Gastroesophageal sphincter (tissue), 4 donors: ENCODE measurements at regions not wholly inside any gene's neighbourhood (a gene's known extent, or its start where the extent isn't known, plus 50 kb on each side); places are given as distances from the start of the nearest gene placed in this dataset.
A peak's percentile ranks its signal among the peaks of the same experiment; 100 is the strongest.

ENCODE experiments used
- ATAC-seq: fragments of 150-250 bp; one replicate; pipeline ENCODE4 v1.9.1; 2016; ENCODE audit warnings: mild to moderate bottlenecking, moderate library complexity
- H3K27ac ChIP-seq, 4 donors: fragments of 200-600 bp; sonication (generic) in 3 of 4; 1 replicate in 3 of 4; 2 replicates in 1 of 4; pipeline ENCODE4 v1.5.1; 2016 to 2019
- H3K27me3 ChIP-seq: fragments of 200-600 bp; sonication (generic); one replicate; pipeline ENCODE4 v1.5.1; 2019
- H3K36me3 ChIP-seq, 2 donors: fragments of 200-600 bp; sonication (generic); one replicate each; pipeline ENCODE4 v1.5.1; 2019; ENCODE audit warnings: control low read depth in 1 of 2
- H3K4me1 ChIP-seq, 3 donors: fragments of 200-600 bp; sonication (generic); 1 replicate in 2 of 3; 2 replicates in 1 of 3; pipeline ENCODE4 v1.5.1; 2016 to 2019; ENCODE audit warnings: control low read depth in 2 of 3
- H3K4me3 ChIP-seq, 2 donors: fragments of 200-600 bp; sonication (generic); one replicate each; pipeline ENCODE4 v1.5.1; 2019; ENCODE audit warnings: mild to moderate bottlenecking in 1 of 2, moderate library complexity in 1 of 2
- H3K9me3 ChIP-seq, 3 donors: fragments of 200-600 bp; sonication (generic); one replicate each; pipeline ENCODE4 v1.5.1; 2017 to 2019; ENCODE audit warnings: control low read depth in 2 of 3
- CTCF ChIP-seq, 4 experiments: fragments of 200-600 bp in 2 of 4; fragments of 450-650 bp in 2 of 4; sonication (generic) in 1 of 4; IDR thresholded peaks; one replicate each; pipeline ENCODE4 v1.5.1; 2017 to 2019; ENCODE audit warnings: antibody characterized with exemption in 4 of 4, mild to moderate bottlenecking in 2 of 4, moderate library complexity in 2 of 4
- EP300 ChIP-seq: sonication (generic); formaldehyde crosslinking; IDR thresholded peaks from one replicate; pipeline ENCODE4 v1.6.1; 2017; ENCODE audit warnings: antibody characterized with exemption, mild to moderate bottlenecking
- POLR2A ChIP-seq, 2 donors: fragments of 450-650 bp; IDR thresholded peaks; one replicate each; pipeline ENCODE4 v1.6.1; 2017; ENCODE audit warnings: antibody characterized with exemption in 2 of 2, mild to moderate bottlenecking in 2 of 2, moderate library complexity in 1 of 2
- POLR2AphosphoS5 ChIP-seq: sonication (generic); formaldehyde crosslinking; IDR thresholded peaks from one replicate; pipeline ENCODE4 v1.6.1; 2017; ENCODE audit warnings: antibody characterized with exemption
- WGBS, 2 donors: methylation state at CpG; one replicate each; pipeline ENCODE4 v1.1.5; 2018; ENCODE audit warnings: low coverage in 1 of 2; 5-methylcytosine and 5-hydroxymethylcytosine counted together

- TF ChIP-seq EP300 (no peak), POLR2AphosphoS5 (no peak), CTCF (IDR thresholded peaks at IDR 0.05) (no peak), POLR2A (IDR thresholded peaks at IDR 0.05) (no peak)
- peaks cover 0 to 7% (median 0%) of the 10 kb centered on the region in 3 donors for H3K4me1 ChIP-seq
- no peaks in the 10 kb centered on the region for H3K27me3 ChIP-seq
- H3K4me3 ChIP-seq: no peak overlapping the region
- WGBS, 2 donors: 93 to 94% methylated on average over 4 of the region's 4 CpGs
- no peaks in the 10 kb centered on the region for H3K9me3 ChIP-seq
- no peaks in the 10 kb centered on the region for H3K36me3 ChIP-seq
- no peak for ATAC-seq
- H3K27ac ChIP-seq: no peak overlapping the region
Measured at GRCh38 chr2:59303272-59303671, 1062.1 kb upstream of the FANCL start.

GRCh38 chr2:59302683-59303082 is 1061.6 kb upstream of the FANCL start:
- Histone ChIP-seq H3K27me3 (no peaks in the 10 kb centered on the region), H3K4me1 (peaks cover 0 to 7% (median 0%) of the 10 kb centered on the region in 3 donors), H3K9me3 (no peaks in the 10 kb centered on the region), H3K36me3 (no peaks in the 10 kb centered on the region), H3K27ac (no peak overlapping the region), H3K4me3 (no peak overlapping the region)
- TF ChIP-seq EP300 (no peak), POLR2AphosphoS5 (no peak), POLR2A (IDR thresholded peaks at IDR 0.05) (no peak), CTCF (IDR thresholded peaks at IDR 0.05) (no peak)
- WGBS, 2 donors: 85 to 86% methylated on average over 3 of the region's 3 CpGs
- no peak for ATAC-seq

- H3K27ac ChIP-seq: no peak overlapping the region
- 18 to 61% methylated on average over 7 to 14 of the region's 14 CpGs for WGBS, 2 donors
- H3K4me1 ChIP-seq: peaks cover 0 to 7% (median 0%) of the 10 kb centered on the region in 3 donors
- H3K27me3 ChIP-seq: no peaks in the 10 kb centered on the region
- peak; percentile 12 for TF ChIP-seq POLR2AphosphoS5
- TF ChIP-seq CTCF (IDR thresholded peaks at IDR 0.05): peak; percentile 20 to 64 (median 51)
- TF ChIP-seq POLR2A (IDR thresholded peaks at IDR 0.05): no peak
- no peak for TF ChIP-seq EP300
- ATAC-seq: peak; percentile 73
- no peaks in the 10 kb centered on the region for H3K36me3 ChIP-seq
- H3K4me3 ChIP-seq: no peak overlapping the region
- no peaks in the 10 kb centered on the region for H3K9me3 ChIP-seq
Measured at GRCh38 chr2:59301466-59302402, 1060.6 kb upstream of the FANCL start.

GRCh38 chr2:59297816-59298215 is 1056.7 kb upstream of the FANCL start:
- Histone ChIP-seq H3K36me3 (no peaks in the 10 kb centered on the region), H3K27ac (no peak overlapping the region), H3K4me1 (peaks cover 0 to 7% (median 0%) of the 10 kb centered on the region in 3 donors), H3K4me3 (no peak overlapping the region), H3K9me3 (no peaks in the 10 kb centered on the region), H3K27me3 (no peaks in the 10 kb centered on the region)
- WGBS, 2 donors: 100% methylated on average over 1 to 2 of the region's 2 CpGs
- TF ChIP-seq CTCF (IDR thresholded peaks at IDR 0.05) (no peak), POLR2AphosphoS5 (no peak), POLR2A (IDR thresholded peaks at IDR 0.05) (no peak), EP300 (no peak)
- no peak for ATAC-seq

- Histone ChIP-seq H3K4me3 (no peak overlapping the region), H3K27me3 (no peaks in the 10 kb centered on the region), H3K9me3 (no peaks in the 10 kb centered on the region), H3K27ac (no peak overlapping the region), H3K36me3 (no peaks in the 10 kb centered on the region), H3K4me1 (no peaks in the 10 kb centered on the region)
- TF ChIP-seq CTCF (IDR thresholded peaks at IDR 0.05): no peak
- no peak for TF ChIP-seq EP300
- no peak for TF ChIP-seq POLR2A (IDR thresholded peaks at IDR 0.05)
- no peak for TF ChIP-seq POLR2AphosphoS5
- 47 to 78% methylated on average over 2 of the region's 2 CpGs for WGBS, 2 donors
- no peak for ATAC-seq
Measured at GRCh38 chr2:59296279-59296678, 1055.2 kb upstream of the FANCL start.
